HepG2 (cell line): ENCODE measurements at regions not wholly inside any gene's neighbourhood (a gene's known extent, or its start where the extent isn't known, plus 50 kb on each side); places are given as distances from the start of the nearest gene placed in this dataset.

Source experiments
- TCF7L2 ChIP-seq: IDR thresholded peaks from 2 replicates; pipeline ENCODE4 v1.6.1; 2011; ENCODE audit warnings: mild to moderate bottlenecking, low read depth, low read length, moderate library complexity
- ZNF350 ChIP-seq: sonication (generic); formaldehyde crosslinking; IDR thresholded peaks from 2 replicates; pipeline ENCODE4 v1.4.0; 2020; ENCODE audit warnings: mild to moderate bottlenecking, low read depth, missing genetic modification reagents, borderline replicate concordance

DNA sequence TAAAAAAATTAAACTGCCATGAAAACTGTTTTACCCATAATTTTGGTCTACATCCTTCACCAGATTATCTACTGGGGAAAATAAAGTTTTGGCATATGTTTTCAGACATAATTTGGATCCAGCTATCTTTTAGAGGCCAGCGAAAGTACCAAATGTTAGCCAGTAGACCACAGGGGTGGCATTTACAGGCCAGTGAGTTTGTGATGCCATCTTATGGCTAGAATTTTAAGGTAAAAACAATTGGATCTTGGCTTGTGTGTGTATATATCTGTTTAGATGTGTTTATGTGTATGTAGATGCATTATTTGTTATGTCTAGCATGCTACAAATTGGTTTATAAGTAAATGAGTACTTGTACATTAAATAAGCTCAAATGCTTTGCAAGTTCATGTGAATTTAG is 322.6 kb downstream of the ASXL3 start:
- TF ChIP-seq TCF7L2 (no peak), ZNF350 (CRISPR knock-in tag) (no peak)
